ENCODE measurements at regions not wholly inside any gene's neighbourhood (a gene's known extent, or its start where the extent isn't known, plus 50 kb on each side); places are given as distances from the start of the nearest gene placed in this dataset.

- ATAC-seq = no peak
These were observed 61.5 kb upstream of the AP1S2 start for GRCh38 chrX:15915959-15916703.

- ATAC-seq = no peak
These were observed 59.9 kb upstream of the AP1S2 start for GRCh38 chrX:15914486-15914885.

GRCh38 chrX:15913146-15913545 lies 58.5 kb upstream of the AP1S2 start:
- no peak for ATAC-seq

- ATAC-seq = no peak
These were observed 57.3 kb upstream of the AP1S2 start for GRCh38 chrX:15911734-15912550.

GRCh38 chrX:15909605-15910004 lies 55.0 kb upstream of the AP1S2 start:
- ATAC-seq = no peak

- no peak for ATAC-seq
These were observed 54.1 kb upstream of the AP1S2 start for GRCh38 chrX:15908603-15909290.

- ATAC-seq = no peak
These were observed 51.7 kb upstream of the AP1S2 start for GRCh38 chrX:15906041-15906943.

Measured in esophagus mucosa (tissue), 1 donor.